Right lobe of liver (tissue), 4 donors: ENCODE measurements at regions not wholly inside any gene's neighbourhood (a gene's known extent, or its start where the extent isn't known, plus 50 kb on each side); places are given as distances from the start of the nearest gene placed in this dataset.

ENCODE experiments used
- POLR2A ChIP-seq: fragments of 450-650 bp; IDR thresholded peaks from one replicate; pipeline ENCODE4 v1.6.1; 2017; ENCODE audit warnings: antibody characterized with exemption, mild to moderate bottlenecking
- TF ChIP-seq, protein P1 (sequence below), 4 donors: fragments of 200-600 bp in 3 of 4; fragments of 450-650 bp in 1 of 4; IDR thresholded peaks; one replicate each; pipeline versions ENCODE4 v1.5.1 to v1.8.0; 2016 to 2022; ENCODE audit warnings: antibody characterized with exemption in 4 of 4, mild to moderate bottlenecking in 2 of 4
- donor health status: DM: no; HTN: no; CAD: no.
- donor health status: DM: no; HTN: no; CAD: no.
- donor health status: DM: no; HTN: yes; CAD: no.

DNA sequence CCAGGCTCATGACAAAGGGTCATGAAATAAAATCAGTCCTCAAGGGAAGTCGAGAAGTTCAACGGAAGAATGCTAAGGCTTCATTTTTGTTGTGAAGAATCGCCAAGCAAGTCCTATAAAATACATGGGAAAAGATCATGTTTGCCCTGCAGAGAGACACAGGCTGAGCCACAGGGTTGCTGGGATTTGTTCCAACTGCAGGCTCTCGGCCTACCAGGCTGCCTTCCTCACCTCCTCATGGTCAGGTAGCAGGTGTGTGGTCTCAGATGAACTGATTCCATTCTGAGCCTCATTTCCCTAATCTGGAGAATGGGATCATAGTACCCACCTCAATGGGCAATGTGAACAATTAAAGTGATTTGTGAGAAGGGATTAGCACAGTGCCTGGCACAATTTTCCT lies 114.9 kb upstream of the SPATA13 start:
- TF ChIP-seq, protein P1, sequence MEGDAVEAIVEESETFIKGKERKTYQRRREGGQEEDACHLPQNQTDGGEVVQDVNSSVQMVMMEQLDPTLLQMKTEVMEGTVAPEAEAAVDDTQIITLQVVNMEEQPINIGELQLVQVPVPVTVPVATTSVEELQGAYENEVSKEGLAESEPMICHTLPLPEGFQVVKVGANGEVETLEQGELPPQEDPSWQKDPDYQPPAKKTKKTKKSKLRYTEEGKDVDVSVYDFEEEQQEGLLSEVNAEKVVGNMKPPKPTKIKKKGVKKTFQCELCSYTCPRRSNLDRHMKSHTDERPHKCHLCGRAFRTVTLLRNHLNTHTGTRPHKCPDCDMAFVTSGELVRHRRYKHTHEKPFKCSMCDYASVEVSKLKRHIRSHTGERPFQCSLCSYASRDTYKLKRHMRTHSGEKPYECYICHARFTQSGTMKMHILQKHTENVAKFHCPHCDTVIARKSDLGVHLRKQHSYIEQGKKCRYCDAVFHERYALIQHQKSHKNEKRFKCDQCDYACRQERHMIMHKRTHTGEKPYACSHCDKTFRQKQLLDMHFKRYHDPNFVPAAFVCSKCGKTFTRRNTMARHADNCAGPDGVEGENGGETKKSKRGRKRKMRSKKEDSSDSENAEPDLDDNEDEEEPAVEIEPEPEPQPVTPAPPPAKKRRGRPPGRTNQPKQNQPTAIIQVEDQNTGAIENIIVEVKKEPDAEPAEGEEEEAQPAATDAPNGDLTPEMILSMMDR (IDR thresholded peaks at IDR 0.05), result no peak
- TF ChIP-seq POLR2A, result no peak
